Tibial nerve (tissue), 4 donors: ENCODE measurements at regions not wholly inside any gene's neighbourhood (a gene's known extent, or its start where the extent isn't known, plus 50 kb on each side); places are given as distances from the start of the nearest gene placed in this dataset.
"Not testable (repeated sequence)": the region's sequence is repeated elsewhere in the genome, so short reads cannot be mapped to it uniquely, and the experiment has no call there.

Experiments
- DNase-seq, 2 donors: peaks; one replicate each; pipeline ENCODE4 v3.0.0-alpha.2; 2019; ENCODE audit warnings: low spot score in 2 of 2
- H3K27ac ChIP-seq, 4 donors: fragments of 200-600 bp; sonication (generic) in 3 of 4; one replicate each; pipeline ENCODE4 v1.5.1; 2017 to 2019; ENCODE audit warnings: mild to moderate bottlenecking in 1 of 4
- H3K27me3 ChIP-seq, 2 donors: fragments of 200-600 bp; sonication (generic) in 1 of 2; one replicate each; pipeline versions ENCODE4 v1.5.1 to v1.6.0; 2017 to 2019
- H3K36me3 ChIP-seq, 3 donors: fragments of 200-600 bp; sonication (generic); one replicate each; pipeline ENCODE4 v1.5.1; 2018 to 2019
- H3K4me1 ChIP-seq, 4 donors: fragments of 200-600 bp; sonication (generic) in 3 of 4; one replicate each; pipeline ENCODE4 v1.5.1; 2017 to 2019
- H3K4me3 ChIP-seq, 4 donors: fragments of 200-600 bp; sonication (generic) in 3 of 4; one replicate each; pipeline ENCODE4 v1.5.1; 2017 to 2019; ENCODE audit warnings: mild to moderate bottlenecking in 1 of 4, moderate library complexity in 1 of 4
- H3K9me3 ChIP-seq, 4 donors: fragments of 200-600 bp; sonication (generic) in 3 of 4; one replicate each; pipeline ENCODE4 v1.5.1; 2017 to 2019
- EP300 ChIP-seq, 2 donors: sonication (generic); formaldehyde crosslinking; IDR thresholded peaks; one replicate each; pipeline ENCODE4 v1.6.1; 2017; ENCODE audit warnings: antibody characterized with exemption in 2 of 2, mild to moderate bottlenecking in 1 of 2
- POLR2A ChIP-seq, 2 donors: fragments of 450-650 bp; IDR thresholded peaks; one replicate each; pipeline ENCODE4 v1.6.1; 2017; ENCODE audit warnings: antibody characterized with exemption in 2 of 2, mild to moderate bottlenecking in 2 of 2, moderate library complexity in 2 of 2
- WGBS, 2 donors: methylation state at CpG; one replicate each; pipeline ENCODE4 v1.1.5; 2018; 5-methylcytosine and 5-hydroxymethylcytosine counted together
- TF ChIP-seq, protein P1 (sequence below), 5 experiments: fragments of 200-600 bp in 3 of 5; fragments of 450-650 bp in 2 of 5; sonication (generic) in 3 of 5; IDR thresholded peaks; one replicate each; pipeline ENCODE4 v1.5.1; 2016 to 2019; ENCODE audit warnings: antibody characterized with exemption in 5 of 5, mild to moderate bottlenecking in 3 of 5, moderate library complexity in 2 of 5

DNA sequence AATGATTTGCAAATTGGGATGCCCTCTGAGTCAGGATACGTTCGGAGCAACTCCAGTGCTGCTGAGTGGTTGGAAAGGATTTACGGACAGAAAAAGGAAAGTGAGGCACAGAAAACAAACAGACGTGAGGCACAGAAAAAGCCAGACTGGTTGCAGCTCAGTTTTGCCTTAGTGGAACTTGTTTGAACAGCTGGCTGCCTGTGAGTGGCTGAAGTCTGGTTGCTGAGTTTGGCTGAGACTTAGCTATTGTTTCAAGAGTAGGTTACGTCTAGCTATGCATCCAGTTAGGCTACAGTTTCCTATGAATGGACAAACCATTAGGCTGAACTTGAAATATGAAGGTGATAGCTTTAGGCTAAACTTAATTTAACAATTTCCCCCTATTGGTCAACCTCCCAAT is 256.6 kb downstream of the VAPA start:
- Histone ChIP-seq H3K4me3 (no peak overlapping the region), H3K27me3 (no peaks in the 10 kb centered on the region), H3K36me3 (no peaks in the 10 kb centered on the region), H3K4me1 (no peaks in the 10 kb centered on the region), H3K27ac (no peak overlapping the region), H3K9me3 (no peaks in the 10 kb centered on the region)
- 62 to 77% methylated on average over 5 of the region's 5 CpGs for WGBS, 2 donors
- no peak for DNase-seq
- TF ChIP-seq EP300 (IDR thresholded peaks at IDR 0.05) = no peak
- TF ChIP-seq POLR2A (IDR thresholded peaks at IDR 0.05) = no peak
- TF ChIP-seq, protein P1, sequence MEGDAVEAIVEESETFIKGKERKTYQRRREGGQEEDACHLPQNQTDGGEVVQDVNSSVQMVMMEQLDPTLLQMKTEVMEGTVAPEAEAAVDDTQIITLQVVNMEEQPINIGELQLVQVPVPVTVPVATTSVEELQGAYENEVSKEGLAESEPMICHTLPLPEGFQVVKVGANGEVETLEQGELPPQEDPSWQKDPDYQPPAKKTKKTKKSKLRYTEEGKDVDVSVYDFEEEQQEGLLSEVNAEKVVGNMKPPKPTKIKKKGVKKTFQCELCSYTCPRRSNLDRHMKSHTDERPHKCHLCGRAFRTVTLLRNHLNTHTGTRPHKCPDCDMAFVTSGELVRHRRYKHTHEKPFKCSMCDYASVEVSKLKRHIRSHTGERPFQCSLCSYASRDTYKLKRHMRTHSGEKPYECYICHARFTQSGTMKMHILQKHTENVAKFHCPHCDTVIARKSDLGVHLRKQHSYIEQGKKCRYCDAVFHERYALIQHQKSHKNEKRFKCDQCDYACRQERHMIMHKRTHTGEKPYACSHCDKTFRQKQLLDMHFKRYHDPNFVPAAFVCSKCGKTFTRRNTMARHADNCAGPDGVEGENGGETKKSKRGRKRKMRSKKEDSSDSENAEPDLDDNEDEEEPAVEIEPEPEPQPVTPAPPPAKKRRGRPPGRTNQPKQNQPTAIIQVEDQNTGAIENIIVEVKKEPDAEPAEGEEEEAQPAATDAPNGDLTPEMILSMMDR (IDR thresholded peaks at IDR 0.05) = no peak

DNA sequence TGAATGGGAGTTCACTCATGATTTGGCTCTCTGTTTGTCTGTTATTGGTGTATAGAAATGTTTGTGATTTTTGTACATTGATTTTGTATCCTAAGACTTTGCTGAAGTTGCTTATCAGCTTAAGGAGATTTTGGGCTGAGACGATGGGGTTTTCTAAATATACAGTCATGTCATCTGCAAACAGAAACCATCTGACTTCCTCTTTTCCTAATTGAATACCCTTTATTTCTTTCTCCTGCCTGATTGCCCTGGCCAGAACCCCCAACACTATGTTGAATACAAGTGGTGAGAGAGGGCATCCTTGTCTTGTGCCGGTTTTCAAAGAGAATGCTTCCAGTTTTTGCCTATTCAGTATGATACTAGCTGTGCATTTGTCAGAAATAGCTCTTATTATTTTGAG is 261.5 kb downstream of the VAPA start:
- not testable (repeated sequence) for H3K27me3 ChIP-seq, H3K4me3 ChIP-seq, H3K9me3 ChIP-seq, DNase-seq, H3K27ac ChIP-seq, H3K4me1 ChIP-seq, H3K36me3 ChIP-seq
- WGBS, 2 donors = 65 to 73% methylated on average over 2 of the region's 2 CpGs

DNA sequence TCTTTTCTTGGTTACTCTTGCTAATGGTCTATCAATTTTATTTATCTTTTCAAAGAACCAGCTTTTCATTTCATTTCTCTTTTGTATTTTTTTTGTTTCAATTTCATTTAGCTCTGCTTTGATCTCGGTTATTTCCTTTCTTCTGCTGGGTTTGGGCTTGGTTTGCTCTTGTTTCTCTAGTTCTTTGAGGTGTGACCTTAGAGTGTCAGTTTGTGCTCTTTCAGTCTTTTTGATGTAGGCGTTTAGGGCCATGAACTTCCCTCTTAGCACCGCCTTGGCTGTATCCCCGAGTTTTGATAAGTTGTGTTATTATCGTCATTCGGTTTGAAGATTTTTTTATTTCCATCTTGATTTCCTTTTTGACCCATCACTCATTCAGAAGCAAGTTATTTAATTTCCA is 265.5 kb downstream of the VAPA start:
- 85% methylated on average over 6 of the region's 6 CpGs for WGBS, 2 donors
- H3K36me3 ChIP-seq, H3K4me3 ChIP-seq: not testable (repeated sequence)

DNA sequence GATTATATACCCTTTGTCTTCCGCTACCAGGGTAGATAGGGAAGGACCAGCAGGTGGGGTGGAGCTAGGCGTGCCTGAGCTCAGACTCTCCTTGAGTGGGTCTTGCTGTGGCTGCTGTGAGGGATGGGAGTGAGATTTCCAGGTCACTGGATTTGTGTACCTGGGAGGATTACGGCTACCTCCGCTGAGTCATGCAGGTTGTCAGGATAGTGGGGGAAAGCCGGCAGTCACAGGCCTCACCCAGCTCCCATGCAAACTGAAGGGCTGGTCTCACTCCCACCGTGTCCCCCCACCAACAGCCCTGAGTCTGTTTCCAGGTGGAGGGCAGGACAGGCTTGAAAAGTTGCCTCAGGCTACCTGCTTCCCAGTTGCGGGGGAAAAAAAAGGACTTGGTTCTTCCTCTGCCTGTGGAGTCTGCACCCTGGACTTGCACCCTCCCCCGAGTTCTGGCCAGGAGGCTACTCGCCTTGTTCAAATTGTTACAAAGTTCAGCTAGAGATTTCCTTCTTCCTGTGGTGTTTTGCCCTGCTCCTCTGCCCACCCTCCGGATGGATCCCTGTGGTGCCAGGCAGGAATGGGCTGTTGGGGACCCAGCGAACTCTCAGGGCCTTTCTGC is 268.3 kb downstream of the VAPA start:
- H3K36me3 ChIP-seq = no peaks in the 10 kb centered on the region
- no peak for DNase-seq
- H3K27me3 ChIP-seq = no peaks in the 10 kb centered on the region
- no peak for TF ChIP-seq POLR2A (IDR thresholded peaks at IDR 0.05)
- no peak for TF ChIP-seq EP300 (IDR thresholded peaks at IDR 0.05)
- TF ChIP-seq, protein P1 (IDR thresholded peaks at IDR 0.05) = no peak
- 81 to 87% methylated on average over 10 to 11 of the region's 11 CpGs for WGBS, 2 donors
- no peak overlapping the region for H3K4me3 ChIP-seq
- peaks cover 0 to 3% (median 0%) of the 10 kb centered on the region in 4 donors for H3K9me3 ChIP-seq
- H3K4me1 ChIP-seq = no peaks in the 10 kb centered on the region
- H3K27ac ChIP-seq = no peak overlapping the region

More for the DNA sequence above, 265.5 kb downstream of the VAPA start:
- H3K27ac ChIP-seq, H3K4me1 ChIP-seq, H3K27me3 ChIP-seq, DNase-seq, H3K9me3 ChIP-seq: not testable (repeated sequence)

DNA sequence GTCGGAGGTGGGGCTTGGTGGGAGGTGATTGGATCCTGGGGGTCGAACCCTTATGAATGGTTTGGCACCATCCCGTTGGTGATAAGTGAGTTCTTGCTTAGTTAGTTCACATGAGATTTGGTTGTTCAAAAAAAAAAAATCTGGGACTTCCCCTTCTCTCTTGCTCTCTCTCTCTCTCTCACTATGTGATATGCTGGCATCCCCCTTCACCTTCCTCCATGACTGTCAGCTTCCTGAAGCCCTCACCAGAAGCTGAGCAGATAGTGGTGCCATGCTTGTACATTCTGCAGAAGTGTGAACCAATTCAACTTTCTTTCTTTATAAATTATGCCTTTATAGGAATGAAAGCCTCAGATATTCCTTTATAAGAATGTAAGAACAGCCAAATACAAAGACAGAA is 269.7 kb upstream of the APCDD1 start:
- no peak overlapping the region for H3K4me3 ChIP-seq
- H3K9me3 ChIP-seq = peaks cover 0 to 3% (median 0%) of the 10 kb centered on the region in 4 donors
- TF ChIP-seq EP300 (IDR thresholded peaks at IDR 0.05) = no peak
- TF ChIP-seq POLR2A (IDR thresholded peaks at IDR 0.05) = no peak
- TF ChIP-seq, protein P1 (IDR thresholded peaks at IDR 0.05) = no peak
- no peaks in the 10 kb centered on the region for H3K4me1 ChIP-seq
- H3K36me3 ChIP-seq = no peaks in the 10 kb centered on the region
- no peak overlapping the region for H3K27ac ChIP-seq
- DNase-seq = no peak
- H3K27me3 ChIP-seq = no peaks in the 10 kb centered on the region
- WGBS, 2 donors = 81 to 90% methylated on average over 3 of the region's 3 CpGs

DNA sequence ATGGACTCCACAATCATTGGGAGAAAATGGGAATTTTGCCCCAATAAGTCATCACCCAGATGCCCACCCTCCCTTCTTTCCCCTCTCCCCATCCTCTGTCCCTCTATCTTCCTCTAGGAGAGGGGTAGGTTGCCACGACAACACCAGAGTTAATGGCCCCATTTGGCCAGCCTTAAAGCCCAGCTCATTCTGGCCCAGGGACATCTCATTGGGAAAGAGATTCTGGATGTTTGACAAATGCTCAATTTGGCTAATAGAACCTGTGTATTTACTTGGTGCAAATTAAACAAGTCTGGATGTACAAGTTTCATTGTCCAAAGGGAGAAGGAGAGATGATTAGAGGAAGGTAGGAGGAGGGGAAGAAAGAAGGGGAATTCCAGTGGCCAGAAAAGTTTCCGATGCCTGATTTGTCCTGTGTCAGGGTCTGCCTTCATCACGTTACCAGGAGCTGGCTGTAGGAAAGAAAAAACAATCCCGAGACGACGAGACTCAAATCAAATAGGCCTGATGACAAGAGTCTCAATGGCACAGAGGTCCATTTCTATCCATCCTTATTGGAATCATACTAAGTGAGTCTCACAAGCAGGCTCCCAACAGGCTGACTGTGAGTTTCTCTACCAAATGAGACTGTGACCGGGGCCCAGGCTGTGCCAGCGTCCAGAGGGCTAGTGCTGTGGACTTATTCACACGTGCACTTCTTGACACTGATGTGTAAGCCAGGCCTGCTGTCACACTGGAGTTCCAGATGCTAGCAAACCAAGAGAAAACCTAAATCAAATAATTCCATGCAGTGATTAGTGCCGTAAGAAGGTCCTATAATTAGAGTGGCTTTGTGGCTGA is 265.2 kb upstream of the APCDD1 start:
- Histone ChIP-seq H3K4me1 (peaks cover 0 to under 1% (median 0%) of the 10 kb centered on the region in 4 donors), H3K4me3 (no peak overlapping the region), H3K36me3 (no peaks in the 10 kb centered on the region), H3K9me3 (no peaks in the 10 kb centered on the region), H3K27me3 (no peaks in the 10 kb centered on the region), H3K27ac (no peak overlapping the region)
- TF ChIP-seq EP300 (IDR thresholded peaks at IDR 0.05) (no peak), POLR2A (IDR thresholded peaks at IDR 0.05) (no peak)
- TF ChIP-seq, protein P1 (IDR thresholded peaks at IDR 0.05) = no peak
- WGBS, 2 donors = 76 to 81% methylated on average over 10 of the region's 10 CpGs
- no peak for DNase-seq
